Fibroblast of lung (primary cell): ENCODE measurements at regions not wholly inside any gene's neighbourhood (a gene's known extent, or its start where the extent isn't known, plus 50 kb on each side); places are given as distances from the start of the nearest gene placed in this dataset.

Source experiments
- DNase-seq, 2 donors: peaks; one replicate each; pipeline versions ENCODE4 v3.0.0 to v3.0.0-alpha.2; 2010; ENCODE audit warnings: low read depth in 2 of 2
- H2AFZ ChIP-seq: 2 replicates; pipeline ENCODE4 v1.5.1; 2012; ENCODE audit warnings: low read length, control low read depth, inconsistent platforms
- H3K27ac ChIP-seq: 2 replicates; pipeline ENCODE4 v1.5.1; 2011; ENCODE audit warnings: low read length, control low read depth; ENCODE audit not compliant: insufficient read depth
- H3K27me3 ChIP-seq: 2 replicates; pipeline ENCODE4 v1.5.1; 2011; ENCODE audit warnings: mild to moderate bottlenecking, low read length; ENCODE audit not compliant: control insufficient read depth, insufficient read depth
- H3K36me3 ChIP-seq: 2 replicates; pipeline ENCODE4 v1.5.1; 2011; ENCODE audit warnings: low read length; ENCODE audit not compliant: control insufficient read depth, insufficient read depth
- H3K4me1 ChIP-seq: 2 replicates; pipeline ENCODE4 v1.5.1; 2011; ENCODE audit warnings: low read length; ENCODE audit not compliant: control insufficient read depth, insufficient read depth; ENCODE audit errors: extremely low read depth
- H3K4me2 ChIP-seq: 2 replicates; pipeline ENCODE4 v1.5.1; 2011; ENCODE audit warnings: low read length, control low read depth; ENCODE audit not compliant: insufficient read depth; ENCODE audit errors: extremely low read depth
- H3K4me3 ChIP-seq, 4 experiments: fragments of 200-600 bp in 1 of 4; sonication (generic) in 1 of 4; replicated peaks in 1 of 4; 2 replicates each; pipeline ENCODE4 v1.5.1; 2011 to 2016; ENCODE audit warnings: low read length in 4 of 4, low read depth in 3 of 4, mild to moderate bottlenecking in 3 of 4, control low read depth in 2 of 4, inconsistent platforms in 1 of 4, mixed read lengths in 1 of 4; ENCODE audit not compliant: insufficient read depth in 1 of 4; ENCODE audit errors: control extremely low read depth in 1 of 4
- H3K79me2 ChIP-seq: 2 replicates; pipeline ENCODE4 v1.5.1; 2012; ENCODE audit warnings: mild to moderate bottlenecking, low read length, inconsistent platforms; ENCODE audit not compliant: control insufficient read depth, insufficient read depth
- H3K9ac ChIP-seq: 2 replicates; pipeline ENCODE4 v1.5.1; 2011; ENCODE audit warnings: mild to moderate bottlenecking, low read length, control low read depth; ENCODE audit not compliant: insufficient read depth
- H3K9me3 ChIP-seq: 2 replicates; pipeline ENCODE4 v1.5.1; 2012; ENCODE audit warnings: low read depth, low read length; ENCODE audit not compliant: control insufficient read depth, insufficient read depth
- H4K20me1 ChIP-seq: 2 replicates; pipeline ENCODE4 v1.5.1; 2011; ENCODE audit warnings: low read length; ENCODE audit not compliant: control insufficient read depth, insufficient read depth; ENCODE audit errors: extremely low read depth
- CTCF ChIP-seq, 2 donors: IDR thresholded peaks in 1 of 2; conservative IDR thresholded peaks in 1 of 2; 1 replicate in 1 of 2; 2 replicates in 1 of 2; pipeline ENCODE4 v1.5.1; 2011 to 2012; ENCODE audit warnings: low read length in 2 of 2, control low read depth in 1 of 2, inconsistent platforms in 1 of 2, low read depth in 1 of 2, mild to moderate bottlenecking in 1 of 2
- EZH2 ChIP-seq: IDR thresholded peaks from 2 replicates; pipeline ENCODE4 v1.5.1; 2012; ENCODE audit warnings: low read length, control low read depth, mild to moderate bottlenecking; ENCODE audit errors: missing control alignments

DNA sequence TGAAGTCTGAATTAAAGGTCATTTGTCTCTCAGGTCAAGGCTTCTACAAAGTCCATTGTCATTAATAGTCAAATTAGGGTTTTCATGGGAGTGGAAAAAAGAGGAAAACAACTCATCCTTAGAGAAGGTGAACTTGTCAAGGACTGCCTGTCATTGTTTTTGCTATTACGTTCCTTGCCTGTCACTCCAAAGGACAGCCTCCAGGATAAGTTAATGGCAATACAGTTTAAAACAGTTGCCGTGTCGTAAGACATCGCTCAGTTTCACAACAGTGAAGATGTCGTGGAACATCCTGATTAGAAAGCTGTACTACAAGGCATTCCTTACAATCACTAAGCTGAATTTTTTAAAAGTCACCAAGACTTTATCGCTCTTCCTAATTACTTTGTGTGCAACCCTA lies 466.8 kb upstream of the SMIM31 start:
- Histone ChIP-seq H3K4me1 (no peaks in the 10 kb centered on the region), H3K36me3 (no peaks in the 10 kb centered on the region), H3K9ac (no peak overlapping the region), H3K79me2 (no peaks in the 10 kb centered on the region), H2AFZ (no peak overlapping the region), H3K4me3 (no peak overlapping the region), H3K4me2 (no peak overlapping the region), H4K20me1 (no peaks in the 10 kb centered on the region), H3K27me3 (no peaks in the 10 kb centered on the region), H3K27ac (no peak overlapping the region), H3K9me3 (no peaks in the 10 kb centered on the region)
- TF ChIP-seq CTCF (conservative IDR thresholded peaks at IDR 0.05 in 1 of 2, IDR thresholded peaks at IDR 0.05 in 1 of 2; ENCODE audit: low read depth in 1 of 2, low read length in 2 of 2), result no peak
- TF ChIP-seq EZH2, result no peak
- no peak for DNase-seq

DNA sequence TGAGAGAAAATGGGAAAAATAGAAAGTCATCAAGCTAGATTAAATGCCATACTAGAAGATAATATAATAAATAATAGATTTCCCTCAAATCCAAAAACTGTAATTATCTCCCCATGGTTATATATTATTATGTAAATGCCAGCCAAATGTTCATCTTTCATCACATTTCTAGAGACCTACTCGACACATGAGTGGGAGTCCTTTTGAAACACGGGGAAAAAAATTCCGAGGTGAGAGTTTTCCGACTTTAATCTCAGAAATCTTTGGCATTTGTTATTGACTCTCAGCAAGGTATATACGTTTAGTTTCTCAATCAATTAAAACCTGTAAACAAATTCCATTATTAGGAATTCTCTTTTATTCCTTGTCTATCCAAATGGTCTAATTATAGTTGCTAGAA lies 465.4 kb upstream of the SMIM31 start:
- no peak overlapping the region for H3K9ac ChIP-seq
- H3K79me2 ChIP-seq, result no peaks in the 10 kb centered on the region
- H2AFZ ChIP-seq, result no peak overlapping the region
- TF ChIP-seq CTCF (conservative IDR thresholded peaks at IDR 0.05 in 1 of 2, IDR thresholded peaks at IDR 0.05 in 1 of 2; ENCODE audit: low read depth in 1 of 2, low read length in 2 of 2) (no peak), EZH2 (no peak)
- DNase-seq, result no peak
- H3K4me2 ChIP-seq, result no peak overlapping the region
- no peak overlapping the region for H3K27ac ChIP-seq
- no peaks in the 10 kb centered on the region for H3K4me1 ChIP-seq
- no peaks in the 10 kb centered on the region for H3K9me3 ChIP-seq
- H3K27me3 ChIP-seq, result no peaks in the 10 kb centered on the region
- H4K20me1 ChIP-seq, result no peaks in the 10 kb centered on the region
- H3K36me3 ChIP-seq, result no peaks in the 10 kb centered on the region
- H3K4me3 ChIP-seq, result no peak overlapping the region

DNA sequence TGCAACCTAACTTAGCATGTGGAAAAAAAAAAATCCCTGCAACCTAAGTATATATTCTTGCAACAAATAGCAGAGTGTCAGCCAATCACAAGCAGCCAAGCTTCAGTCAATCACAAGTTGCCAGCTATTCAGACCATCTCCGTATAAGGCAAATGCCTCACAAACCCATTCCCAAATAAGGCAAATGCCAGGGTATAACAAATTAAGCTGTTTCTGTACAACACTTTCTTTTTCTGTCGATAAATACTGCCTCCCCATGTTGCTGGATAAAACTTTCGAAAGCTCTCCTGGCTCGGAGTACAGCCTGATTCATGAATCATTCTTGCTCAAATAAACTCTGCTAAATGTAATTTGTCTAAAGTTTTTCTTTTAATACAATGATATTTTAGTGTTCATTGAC lies 460.7 kb upstream of the SMIM31 start:
- TF ChIP-seq EZH2 (no peak), CTCF (conservative IDR thresholded peaks at IDR 0.05 in 1 of 2, IDR thresholded peaks at IDR 0.05 in 1 of 2; ENCODE audit: low read depth in 1 of 2, low read length in 2 of 2) (no peak)
- Histone ChIP-seq H4K20me1 (no peaks in the 10 kb centered on the region), H3K4me3 (no peak overlapping the region)

More for the DNA sequence above, 460.7 kb upstream of the SMIM31 start:
- no peaks in the 10 kb centered on the region for H3K9me3 ChIP-seq
- no peaks in the 10 kb centered on the region for H3K36me3 ChIP-seq
- H3K4me2 ChIP-seq, result no peak overlapping the region
- no peak overlapping the region for H3K9ac ChIP-seq
- DNase-seq, result peak in 1 of 2 donors; percentile 28
- no peaks in the 10 kb centered on the region for H3K27me3 ChIP-seq
- no peak overlapping the region for H2AFZ ChIP-seq
- no peaks in the 10 kb centered on the region for H3K79me2 ChIP-seq
- no peaks in the 10 kb centered on the region for H3K4me1 ChIP-seq
- H3K27ac ChIP-seq, result no peak overlapping the region
